ENCODE measurements at regions not wholly inside any gene's neighbourhood (a gene's known extent, or its start where the extent isn't known, plus 50 kb on each side); places are given as distances from the start of the nearest gene placed in this dataset.

GRCh38 chr5:61624553-61625136, 292.6 kb downstream of the ZSWIM6 start:
- Histone ChIP-seq H3K4me3 (no peak overlapping the region), H3K27me3 (no peaks in the 10 kb centered on the region), H3K9me3 (no peaks in the 10 kb centered on the region), H3K4me1 (peaks cover 9% of the 10 kb centered on the region), H3K27ac (peak overlapping the region in 1 of 2 donors; percentile 87), H3K36me3 (ENCODE audit: low read depth, missing control alignments) (no peaks in the 10 kb centered on the region)
- TF ChIP-seq POLR2A (IDR thresholded peaks at IDR 0.05), result no peak
- TF ChIP-seq, protein P1, sequence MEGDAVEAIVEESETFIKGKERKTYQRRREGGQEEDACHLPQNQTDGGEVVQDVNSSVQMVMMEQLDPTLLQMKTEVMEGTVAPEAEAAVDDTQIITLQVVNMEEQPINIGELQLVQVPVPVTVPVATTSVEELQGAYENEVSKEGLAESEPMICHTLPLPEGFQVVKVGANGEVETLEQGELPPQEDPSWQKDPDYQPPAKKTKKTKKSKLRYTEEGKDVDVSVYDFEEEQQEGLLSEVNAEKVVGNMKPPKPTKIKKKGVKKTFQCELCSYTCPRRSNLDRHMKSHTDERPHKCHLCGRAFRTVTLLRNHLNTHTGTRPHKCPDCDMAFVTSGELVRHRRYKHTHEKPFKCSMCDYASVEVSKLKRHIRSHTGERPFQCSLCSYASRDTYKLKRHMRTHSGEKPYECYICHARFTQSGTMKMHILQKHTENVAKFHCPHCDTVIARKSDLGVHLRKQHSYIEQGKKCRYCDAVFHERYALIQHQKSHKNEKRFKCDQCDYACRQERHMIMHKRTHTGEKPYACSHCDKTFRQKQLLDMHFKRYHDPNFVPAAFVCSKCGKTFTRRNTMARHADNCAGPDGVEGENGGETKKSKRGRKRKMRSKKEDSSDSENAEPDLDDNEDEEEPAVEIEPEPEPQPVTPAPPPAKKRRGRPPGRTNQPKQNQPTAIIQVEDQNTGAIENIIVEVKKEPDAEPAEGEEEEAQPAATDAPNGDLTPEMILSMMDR (IDR thresholded peaks at IDR 0.05), result no peak
- no peak for DNase-seq
- 36 to 51% methylated on average over 3 of the region's 3 CpGs for WGBS, 2 donors
- intact Hi-C loops (cut with DNase I; ENCODE audit: low total_unique reads), result loop anchor here (10.0 kb wide), 1 partner anchor 290 kb away; the partner anchor contains the start of gene ZSWIM6

DNA sequence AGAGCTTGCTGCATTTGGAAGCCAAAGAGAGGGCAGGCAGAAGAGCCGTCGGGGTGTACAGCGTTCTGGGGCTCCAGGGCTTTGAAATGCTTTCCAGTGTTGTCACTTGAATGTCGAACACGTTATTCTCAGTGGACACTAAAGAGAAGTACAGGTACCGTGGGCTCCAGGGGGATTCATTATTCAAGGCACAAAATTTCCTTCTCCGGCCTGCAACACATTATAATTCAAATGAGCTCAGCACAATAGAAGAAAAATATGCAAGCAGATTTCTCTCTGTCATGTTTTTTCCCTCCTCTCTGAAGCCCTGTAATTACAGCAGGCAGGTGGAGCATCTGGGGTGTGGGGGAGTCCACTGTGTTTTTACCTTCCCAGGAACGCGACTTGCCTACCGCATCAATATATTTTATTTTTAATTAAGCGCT, 293.1 kb downstream of the ZSWIM6 start:
- H3K27me3 ChIP-seq, result no peaks in the 10 kb centered on the region
- H3K36me3 ChIP-seq (ENCODE audit: low read depth, missing control alignments), result no peaks in the 10 kb centered on the region
- H3K4me3 ChIP-seq, result peak overlapping the region; percentile 69 to 75
- no peaks in the 10 kb centered on the region for H3K9me3 ChIP-seq
- intact Hi-C loops (cut with DNase I; ENCODE audit: low total_unique reads), result loop anchor here (10.0 kb wide), 1 partner anchor 290 kb away; the partner anchor contains the start of gene ZSWIM6
- WGBS, 2 donors, result 26 to 28% methylated on average over 11 of the region's 11 CpGs
- H3K27ac ChIP-seq, result peak overlapping the region; percentile 87
- DNase-seq, result no peak
- H3K4me1 ChIP-seq, result peaks cover 9% of the 10 kb centered on the region
- TF ChIP-seq, protein P1 (IDR thresholded peaks at IDR 0.05), result no peak
- no peak for TF ChIP-seq POLR2A (IDR thresholded peaks at IDR 0.05)

GRCh38 chr5:61625681-61626621, 293.9 kb downstream of the ZSWIM6 start:
- 14 to 36% methylated on average over 37 to 39 of the region's 76 CpGs for WGBS, 2 donors
- Histone ChIP-seq H3K27ac (peak overlapping the region; percentile 87), H3K9me3 (no peaks in the 10 kb centered on the region), H3K27me3 (no peaks in the 10 kb centered on the region), H3K36me3 (ENCODE audit: low read depth, missing control alignments) (no peaks in the 10 kb centered on the region), H3K4me1 (peaks cover 9% of the 10 kb centered on the region), H3K4me3 (peak overlapping the region; percentile 69 to 75)
- TF ChIP-seq POLR2A (IDR thresholded peaks at IDR 0.05), result no peak
- TF ChIP-seq, protein P1 (IDR thresholded peaks at IDR 0.05), result no peak
- intact Hi-C loops (cut with DNase I; ENCODE audit: low total_unique reads), result loop anchor here (10.0 kb wide), 1 partner anchor 291 kb away; the partner anchor contains the start of gene ZSWIM6
- peak; percentile 88 for DNase-seq

- DNase-seq, result peak; percentile 19
- intact Hi-C loops (cut with DNase I; ENCODE audit: low total_unique reads), result loop anchor here (10.0 kb wide), 1 partner anchor 292 kb away; the partner anchor contains the start of gene ZSWIM6
- H3K4me1 ChIP-seq, result peaks cover 4% of the 10 kb centered on the region
- 40 to 58% methylated on average over 10 of the region's 10 CpGs for WGBS, 2 donors
- H3K4me3 ChIP-seq, result peak overlapping the region; percentile 69 to 75
- TF ChIP-seq, protein P1 (IDR thresholded peaks at IDR 0.05), result no peak
- no peak for TF ChIP-seq POLR2A (IDR thresholded peaks at IDR 0.05)
- H3K9me3 ChIP-seq, result no peaks in the 10 kb centered on the region
- no peaks in the 10 kb centered on the region for H3K27me3 ChIP-seq
- H3K27ac ChIP-seq, result peak overlapping the region in 1 of 2 donors; percentile 87
- H3K36me3 ChIP-seq (ENCODE audit: low read depth, missing control alignments), result no peaks in the 10 kb centered on the region
Measured at GRCh38 chr5:61626639-61627282, 294.7 kb downstream of the ZSWIM6 start.

All from testis (tissue), 2 donors.